ENCODE measurements at regions not wholly inside any gene's neighbourhood (a gene's known extent, or its start where the extent isn't known, plus 50 kb on each side); places are given as distances from the start of the nearest gene placed in this dataset.

- DNase-seq (ENCODE audit: low spot score in 2 of 2): no peak
- H3K36me3 ChIP-seq: no peaks in the 10 kb centered on the region
- no peaks in the 10 kb centered on the region for H3K9me3 ChIP-seq
- H3K27me3 ChIP-seq: no peaks in the 10 kb centered on the region
- H3K4me1 ChIP-seq: no peaks in the 10 kb centered on the region
- no peak overlapping the region for H3K27ac ChIP-seq
- TF ChIP-seq, protein P1, sequence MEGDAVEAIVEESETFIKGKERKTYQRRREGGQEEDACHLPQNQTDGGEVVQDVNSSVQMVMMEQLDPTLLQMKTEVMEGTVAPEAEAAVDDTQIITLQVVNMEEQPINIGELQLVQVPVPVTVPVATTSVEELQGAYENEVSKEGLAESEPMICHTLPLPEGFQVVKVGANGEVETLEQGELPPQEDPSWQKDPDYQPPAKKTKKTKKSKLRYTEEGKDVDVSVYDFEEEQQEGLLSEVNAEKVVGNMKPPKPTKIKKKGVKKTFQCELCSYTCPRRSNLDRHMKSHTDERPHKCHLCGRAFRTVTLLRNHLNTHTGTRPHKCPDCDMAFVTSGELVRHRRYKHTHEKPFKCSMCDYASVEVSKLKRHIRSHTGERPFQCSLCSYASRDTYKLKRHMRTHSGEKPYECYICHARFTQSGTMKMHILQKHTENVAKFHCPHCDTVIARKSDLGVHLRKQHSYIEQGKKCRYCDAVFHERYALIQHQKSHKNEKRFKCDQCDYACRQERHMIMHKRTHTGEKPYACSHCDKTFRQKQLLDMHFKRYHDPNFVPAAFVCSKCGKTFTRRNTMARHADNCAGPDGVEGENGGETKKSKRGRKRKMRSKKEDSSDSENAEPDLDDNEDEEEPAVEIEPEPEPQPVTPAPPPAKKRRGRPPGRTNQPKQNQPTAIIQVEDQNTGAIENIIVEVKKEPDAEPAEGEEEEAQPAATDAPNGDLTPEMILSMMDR (IDR thresholded peaks at IDR 0.05): no peak
- no peak overlapping the region for H3K4me3 ChIP-seq
- intact Hi-C loops (cut with DNase I): no loop called here
Observed at GRCh38 chr5:3518051-3518450, 77.6 kb upstream of the IRX1 start.

GRCh38 chr5:3517348-3517747 lies 78.3 kb upstream of the IRX1 start:
- Histone ChIP-seq H3K27me3 (no peaks in the 10 kb centered on the region), H3K9me3 (no peaks in the 10 kb centered on the region)
- no peak for DNase-seq (ENCODE audit: low spot score in 2 of 2)

DNA sequence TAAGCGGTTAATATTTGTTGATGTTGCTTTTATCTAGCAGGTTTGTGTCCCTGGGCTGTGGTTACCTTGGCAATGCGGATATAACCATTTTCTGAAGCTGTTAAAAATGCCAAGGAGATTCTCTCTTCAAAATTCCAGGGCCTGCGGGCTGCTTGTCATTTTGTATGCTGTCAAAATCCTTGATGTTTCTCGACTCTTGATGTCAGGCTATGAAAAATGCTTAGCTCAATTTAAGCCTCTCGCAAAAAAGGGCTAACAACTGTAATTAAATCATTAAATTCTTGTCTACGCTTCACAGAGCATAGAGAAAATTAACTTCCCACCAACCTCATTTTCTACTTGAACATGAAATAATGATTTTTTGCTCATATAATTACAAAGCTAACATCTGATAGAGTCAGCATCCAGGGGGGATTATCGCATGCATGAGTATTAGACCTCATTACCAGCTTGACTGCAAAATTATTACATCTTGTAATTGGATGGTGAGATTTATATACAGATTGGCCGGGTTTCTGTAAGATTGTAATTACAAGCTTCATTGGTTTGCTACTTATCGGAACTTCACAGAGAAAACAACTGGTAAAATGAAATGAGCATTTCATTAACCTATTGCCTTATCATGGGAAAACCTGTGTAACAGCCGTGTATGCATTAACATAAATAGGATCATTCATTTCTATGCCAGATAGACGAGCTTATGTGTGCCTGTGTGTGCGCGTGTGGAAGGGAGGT lies 83.1 kb upstream of the IRX1 start:
- intact Hi-C loops (cut with DNase I): no loop called here
- TF ChIP-seq, protein P1 (IDR thresholded peaks at IDR 0.05): no peak
- Histone ChIP-seq H3K36me3 (no peaks in the 10 kb centered on the region), H3K27ac (no peak overlapping the region), H3K4me3 (no peak overlapping the region), H3K27me3 (no peaks in the 10 kb centered on the region), H3K4me1 (peaks cover 0 to 2% of the 10 kb centered on the region in 2 donors), H3K9me3 (no peaks in the 10 kb centered on the region)
- DNase-seq (ENCODE audit: low spot score in 2 of 2): no peak

More at GRCh38 chr5:3517348-3517747, 78.3 kb upstream of the IRX1 start:
- H3K4me1 ChIP-seq: no peaks in the 10 kb centered on the region
- H3K36me3 ChIP-seq: no peaks in the 10 kb centered on the region
- no peak overlapping the region for H3K4me3 ChIP-seq
- TF ChIP-seq, protein P1 (IDR thresholded peaks at IDR 0.05): no peak
- H3K27ac ChIP-seq: no peak overlapping the region
- intact Hi-C loops (cut with DNase I): no loop called here

- H3K9me3 ChIP-seq: no peaks in the 10 kb centered on the region
- no peaks in the 10 kb centered on the region for H3K36me3 ChIP-seq
- no peaks in the 10 kb centered on the region for H3K27me3 ChIP-seq
- DNase-seq (ENCODE audit: low spot score in 2 of 2): no peak
- peaks cover 0 to 2% of the 10 kb centered on the region in 2 donors for H3K4me1 ChIP-seq
- TF ChIP-seq, protein P1 (IDR thresholded peaks at IDR 0.05): no peak
- intact Hi-C loops (cut with DNase I): no loop called here
- no peak overlapping the region for H3K4me3 ChIP-seq
- no peak overlapping the region for H3K27ac ChIP-seq
Observed at GRCh38 chr5:3511934-3512333, 83.7 kb upstream of the IRX1 start.

DNA sequence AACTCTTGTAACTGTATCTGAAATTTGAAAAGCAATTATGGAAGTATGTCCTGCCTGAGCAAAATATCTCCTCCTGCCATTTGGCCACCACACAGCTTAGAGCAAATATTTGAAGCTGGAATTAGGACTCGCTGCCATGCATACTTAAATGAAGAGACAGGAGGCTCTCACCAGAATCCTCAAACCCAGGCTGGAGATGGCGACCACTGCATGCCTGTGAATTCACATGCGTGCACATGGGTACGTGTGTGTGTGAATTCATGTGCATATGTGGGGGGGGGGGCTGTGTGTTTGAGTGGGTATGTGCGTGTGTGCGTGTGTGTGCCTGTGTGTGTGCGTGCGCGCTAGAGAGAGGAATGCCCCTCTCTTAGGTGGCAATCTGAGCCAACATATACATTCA lies 84.1 kb upstream of the IRX1 start:
- H3K4me3 ChIP-seq: no peak overlapping the region
- intact Hi-C loops (cut with DNase I): no loop called here
- no peak for DNase-seq (ENCODE audit: low spot score in 2 of 2)

More for the DNA sequence above, 84.1 kb upstream of the IRX1 start:
- H3K36me3 ChIP-seq: no peaks in the 10 kb centered on the region
- TF ChIP-seq, protein P1 (IDR thresholded peaks at IDR 0.05): no peak
- H3K27ac ChIP-seq: no peak overlapping the region
- H3K9me3 ChIP-seq: no peaks in the 10 kb centered on the region
- H3K4me1 ChIP-seq: peaks cover 0 to 2% of the 10 kb centered on the region in 2 donors
- no peaks in the 10 kb centered on the region for H3K27me3 ChIP-seq

Data from ascending aorta (tissue), 2 donors.